ENCODE measurements at regions not wholly inside any gene's neighbourhood (a gene's known extent, or its start where the extent isn't known, plus 50 kb on each side); places are given as distances from the start of the nearest gene placed in this dataset.

GRCh38 chr1:84748364-84748763, 58.1 kb upstream of the SSX2IP start:
- TF ChIP-seq, protein P1, sequence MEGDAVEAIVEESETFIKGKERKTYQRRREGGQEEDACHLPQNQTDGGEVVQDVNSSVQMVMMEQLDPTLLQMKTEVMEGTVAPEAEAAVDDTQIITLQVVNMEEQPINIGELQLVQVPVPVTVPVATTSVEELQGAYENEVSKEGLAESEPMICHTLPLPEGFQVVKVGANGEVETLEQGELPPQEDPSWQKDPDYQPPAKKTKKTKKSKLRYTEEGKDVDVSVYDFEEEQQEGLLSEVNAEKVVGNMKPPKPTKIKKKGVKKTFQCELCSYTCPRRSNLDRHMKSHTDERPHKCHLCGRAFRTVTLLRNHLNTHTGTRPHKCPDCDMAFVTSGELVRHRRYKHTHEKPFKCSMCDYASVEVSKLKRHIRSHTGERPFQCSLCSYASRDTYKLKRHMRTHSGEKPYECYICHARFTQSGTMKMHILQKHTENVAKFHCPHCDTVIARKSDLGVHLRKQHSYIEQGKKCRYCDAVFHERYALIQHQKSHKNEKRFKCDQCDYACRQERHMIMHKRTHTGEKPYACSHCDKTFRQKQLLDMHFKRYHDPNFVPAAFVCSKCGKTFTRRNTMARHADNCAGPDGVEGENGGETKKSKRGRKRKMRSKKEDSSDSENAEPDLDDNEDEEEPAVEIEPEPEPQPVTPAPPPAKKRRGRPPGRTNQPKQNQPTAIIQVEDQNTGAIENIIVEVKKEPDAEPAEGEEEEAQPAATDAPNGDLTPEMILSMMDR (IDR thresholded peaks at IDR 0.05; ENCODE audit: low read length), result no peak
- no peak for TF ChIP-seq EZH2 (IDR thresholded peaks at IDR 0.05; ENCODE audit: borderline replicate concordance, low read length)

Measured in OCI-LY1 (cell line).